Stromal cell of bone marrow (primary cell): ENCODE measurements at regions not wholly inside any gene's neighbourhood (a gene's known extent, or its start where the extent isn't known, plus 50 kb on each side); places are given as distances from the start of the nearest gene placed in this dataset.

ENCODE experiments used
- DNase-seq: peaks from one replicate; pipeline ENCODE4 v3.0.0-alpha.2; 2012; ENCODE audit warnings: low read depth

DNA sequence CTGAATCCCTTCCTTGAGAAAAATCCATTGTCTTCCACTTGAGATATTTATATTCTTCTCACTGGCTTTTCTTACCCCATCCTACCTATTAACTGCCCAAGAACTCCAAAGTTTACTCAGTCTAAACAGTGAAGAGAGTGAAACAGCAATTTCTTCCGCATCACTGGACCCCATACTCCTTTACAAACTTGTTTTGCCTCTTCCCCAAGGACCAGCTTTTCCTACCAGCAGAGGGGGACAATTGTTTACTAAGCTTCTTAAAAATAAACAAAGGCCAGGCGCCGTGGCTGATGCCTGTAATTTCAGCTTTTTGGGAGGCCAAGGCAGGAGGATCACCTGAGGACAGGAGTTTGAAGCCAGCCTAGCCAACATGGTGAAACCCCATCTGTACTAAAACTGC lies 52.0 kb downstream of the LRATD1 start:
- DNase-seq: no peak

DNA sequence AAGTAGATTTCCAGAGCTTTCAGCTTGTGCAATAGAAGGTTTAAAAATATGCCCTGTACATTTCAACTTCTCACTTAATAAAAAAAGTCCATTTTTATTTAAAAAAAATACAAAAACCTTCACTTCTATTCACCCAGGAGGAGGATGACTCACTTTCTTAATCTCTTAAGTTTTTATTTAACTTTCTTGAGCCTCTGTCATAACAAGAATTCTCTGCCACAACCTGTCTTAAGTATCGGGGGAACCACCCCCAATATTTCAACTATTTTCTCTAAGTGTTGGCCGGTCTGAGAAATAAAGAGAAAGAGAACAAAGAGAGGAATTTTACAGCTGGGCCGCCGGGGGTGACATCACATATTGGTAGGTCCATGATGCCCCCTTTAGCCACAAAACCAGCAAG lies 58.4 kb downstream of the LRATD1 start:
- no peak for DNase-seq

DNA sequence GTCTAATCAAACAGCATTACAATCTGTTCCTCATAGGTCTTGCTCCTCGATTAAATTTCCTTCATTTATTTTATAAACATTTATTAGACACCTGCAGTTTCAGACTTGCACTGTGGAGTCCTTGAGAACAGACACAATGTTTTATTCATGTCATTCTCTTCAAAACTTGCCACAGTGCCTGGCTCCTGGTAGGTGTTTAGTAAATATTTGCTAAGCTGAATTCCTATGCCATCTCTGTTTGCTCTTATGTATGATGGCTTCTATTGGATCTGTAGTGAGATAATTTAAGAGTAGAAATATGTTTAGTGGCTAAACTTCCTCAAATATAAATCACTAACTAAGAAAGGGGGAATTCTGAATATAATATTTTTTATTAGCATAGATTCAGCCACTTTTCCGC lies 61.4 kb downstream of the LRATD1 start:
- no peak for DNase-seq

DNA sequence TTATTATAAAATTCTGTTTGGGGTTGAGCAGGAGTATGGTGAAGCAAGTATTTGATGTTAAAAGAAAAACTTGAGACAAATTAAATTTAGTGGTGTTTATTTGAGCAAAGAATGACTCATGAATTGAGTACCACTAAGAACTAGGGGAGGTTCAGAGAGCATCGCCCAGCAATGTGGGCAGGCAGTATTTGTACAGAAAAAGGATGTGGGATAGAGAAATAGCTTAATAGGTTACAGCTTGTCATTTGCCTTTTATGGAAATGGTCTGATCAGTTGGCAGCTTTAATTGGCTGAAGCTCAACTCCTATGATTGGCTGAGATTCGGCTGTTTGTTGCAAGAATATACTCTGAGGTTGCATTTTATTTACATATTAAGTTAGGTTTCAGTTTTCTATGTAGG lies 68.2 kb downstream of the LRATD1 start:
- no peak for DNase-seq

DNA sequence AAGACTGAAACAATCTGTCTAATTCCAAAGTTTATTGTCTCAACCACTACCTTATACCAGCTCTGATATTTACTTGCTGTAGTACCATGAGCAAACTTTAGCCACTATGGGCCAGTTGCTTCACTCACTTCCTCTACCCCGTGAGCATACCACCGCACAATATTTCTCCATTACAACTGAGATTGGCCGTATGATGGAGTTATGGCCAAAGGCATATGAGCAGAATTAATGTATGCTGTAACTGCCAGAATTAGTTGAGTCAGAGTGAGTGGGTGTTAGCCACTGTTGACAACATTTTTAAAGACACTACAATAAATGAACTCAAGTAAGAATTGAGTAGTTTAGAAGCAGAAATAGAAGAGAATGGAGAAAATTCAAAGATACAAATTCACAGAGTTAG lies 69.7 kb downstream of the LRATD1 start:
- no peak for DNase-seq

DNA sequence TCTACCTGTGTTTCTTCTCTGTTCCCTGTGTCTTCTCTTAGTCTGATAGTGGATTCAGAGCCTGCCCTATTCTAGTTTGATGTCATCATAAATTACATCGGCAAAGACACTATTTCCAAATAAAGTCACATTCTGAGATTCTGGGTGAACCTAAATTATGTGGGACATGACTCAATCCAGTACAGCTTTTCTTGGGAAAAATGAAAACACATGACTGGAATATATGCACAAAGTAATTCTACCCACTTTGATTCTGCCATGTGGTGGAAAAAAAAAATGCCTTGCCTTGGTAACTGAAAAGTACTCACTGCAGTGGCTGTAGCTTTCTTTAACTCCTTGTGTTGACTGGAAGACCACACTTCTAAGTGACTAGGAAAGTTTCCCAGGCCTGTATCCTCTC lies 73.7 kb downstream of the LRATD1 start:
- DNase-seq: peak; percentile 34

DNA sequence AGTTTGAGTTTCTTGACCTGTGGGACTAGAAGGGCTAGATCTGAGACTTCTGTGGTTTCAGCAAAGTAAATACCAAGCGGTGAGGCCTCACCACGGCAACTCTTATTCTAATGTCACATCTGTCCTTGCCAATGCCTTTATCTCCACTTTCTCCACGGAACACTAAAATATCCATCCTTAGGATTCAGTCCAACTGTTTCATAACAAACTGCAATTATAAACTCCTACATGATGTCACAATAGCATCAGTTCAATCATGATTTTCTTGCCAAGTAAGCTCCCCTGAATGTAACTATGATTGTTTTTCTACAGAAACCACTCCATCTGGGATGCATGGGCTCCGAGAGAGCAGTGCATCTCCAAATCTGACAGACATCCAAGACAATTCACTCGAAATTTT lies 79.6 kb downstream of the LRATD1 start:
- peak; percentile 22 for DNase-seq

DNA sequence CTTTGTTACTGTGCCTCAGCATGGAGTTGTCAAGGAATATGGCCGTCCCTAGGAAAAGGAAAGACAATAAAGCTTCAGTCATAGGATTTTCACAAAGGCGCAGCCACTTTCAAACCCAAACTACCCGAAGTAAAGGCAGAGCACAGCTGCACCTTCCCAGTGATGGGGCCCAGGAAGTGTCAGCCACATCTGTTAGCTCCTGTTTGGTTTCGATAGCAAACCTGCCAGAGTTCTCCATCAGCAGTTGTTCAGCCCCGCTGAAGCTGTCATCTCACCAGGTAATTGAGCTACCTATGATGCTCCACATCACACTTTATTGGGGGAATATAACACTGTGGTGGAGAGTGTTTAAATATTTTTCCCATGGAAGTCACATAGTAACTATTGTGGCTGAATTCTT lies 80.7 kb downstream of the LRATD1 start:
- no peak for DNase-seq

DNA sequence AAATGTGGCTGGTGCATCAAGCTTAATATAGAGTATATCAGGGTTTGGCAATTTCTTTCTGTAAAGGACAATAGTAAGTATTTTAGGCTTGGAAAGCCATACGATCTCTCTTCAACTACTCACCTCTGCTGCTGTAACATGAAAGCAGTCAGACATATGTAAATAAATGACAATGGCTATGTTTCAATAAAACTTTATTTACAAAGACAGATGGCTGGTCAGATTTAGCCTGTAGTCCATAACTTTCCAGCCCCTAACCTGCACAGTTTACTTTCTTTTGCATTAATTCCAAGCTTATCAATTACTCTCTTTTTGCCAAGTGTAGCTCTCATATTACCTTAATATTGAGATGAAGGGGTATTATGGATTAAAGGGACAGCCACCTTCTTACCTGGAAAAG lies 83.1 kb downstream of the LRATD1 start:
- DNase-seq: no peak

DNA sequence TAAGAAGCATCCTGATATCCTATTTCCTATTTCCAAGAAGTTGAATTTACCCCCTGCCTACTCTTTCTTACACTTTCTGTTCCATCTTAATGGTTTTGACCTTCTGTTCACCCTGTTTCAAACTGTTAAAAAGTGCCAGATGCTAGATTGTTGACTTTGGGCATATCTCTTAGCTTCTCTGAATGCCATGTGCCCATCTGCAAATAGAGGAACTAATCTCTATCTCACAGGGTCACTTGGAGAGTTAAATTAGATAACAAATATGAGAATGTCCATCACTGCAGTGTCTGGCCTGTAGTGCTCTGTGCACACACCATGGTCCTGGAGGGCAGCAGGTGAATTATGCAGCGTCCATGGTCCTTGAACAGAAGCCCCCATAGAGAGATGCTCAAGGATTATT lies 83.8 kb downstream of the LRATD1 start:
- DNase-seq: no peak

DNA sequence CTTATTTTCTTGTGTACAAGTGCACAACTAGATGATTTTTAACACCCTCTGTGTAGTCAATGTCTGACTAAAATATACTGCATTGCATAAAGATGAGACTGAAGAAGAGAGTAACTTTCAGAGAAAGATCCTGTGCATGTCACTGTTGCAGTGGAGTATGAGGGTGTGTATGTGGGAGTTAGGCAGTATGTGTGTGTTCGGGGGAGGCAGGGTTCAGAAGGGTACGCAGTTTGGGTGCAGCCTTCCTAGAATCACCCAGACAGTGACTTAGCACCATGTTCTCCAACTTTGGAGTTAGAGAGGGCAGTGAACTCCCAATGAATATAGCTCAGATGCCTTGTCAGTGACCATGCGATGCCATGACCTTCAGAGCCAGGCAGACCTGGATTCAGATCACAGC lies 84.6 kb downstream of the LRATD1 start:
- DNase-seq: no peak

DNA sequence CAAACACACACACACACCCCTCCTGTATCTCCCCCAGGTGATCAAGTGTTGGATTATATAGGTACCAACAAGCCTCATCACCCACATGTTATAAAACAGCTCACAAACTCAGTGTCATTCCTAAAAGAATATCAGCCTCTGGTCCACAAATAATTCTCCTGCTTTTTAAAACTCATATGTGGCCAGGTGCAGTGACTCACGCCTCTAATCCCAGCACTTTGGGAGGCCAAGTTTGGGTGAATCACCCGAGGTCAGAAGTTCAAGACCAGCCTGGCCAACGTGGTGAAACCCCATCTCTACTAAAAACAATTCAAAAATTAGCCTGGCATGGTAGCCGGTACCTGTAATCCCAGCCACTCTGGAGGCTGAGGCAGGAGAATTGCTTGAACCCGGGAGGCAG lies 87.8 kb downstream of the LRATD1 start:
- DNase-seq: no peak

DNA sequence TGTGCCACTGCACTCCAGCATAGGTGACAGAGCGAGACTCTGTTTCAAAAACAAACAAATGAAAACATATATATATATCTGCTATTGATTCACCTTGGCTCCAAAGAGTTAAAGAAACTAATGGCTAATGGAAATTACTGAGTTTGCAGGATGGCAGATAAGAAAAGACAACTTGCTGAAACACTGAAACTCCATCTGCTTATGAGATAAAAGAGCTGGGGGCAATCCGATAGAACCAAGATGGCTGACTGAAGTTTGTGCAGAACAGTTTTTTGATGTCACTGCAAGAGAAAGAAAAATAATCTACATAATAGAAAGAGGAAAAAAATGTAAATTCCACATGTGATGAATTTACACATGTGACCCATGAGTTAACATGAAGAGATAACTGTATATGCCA lies 88.2 kb downstream of the LRATD1 start:
- no peak for DNase-seq

DNA sequence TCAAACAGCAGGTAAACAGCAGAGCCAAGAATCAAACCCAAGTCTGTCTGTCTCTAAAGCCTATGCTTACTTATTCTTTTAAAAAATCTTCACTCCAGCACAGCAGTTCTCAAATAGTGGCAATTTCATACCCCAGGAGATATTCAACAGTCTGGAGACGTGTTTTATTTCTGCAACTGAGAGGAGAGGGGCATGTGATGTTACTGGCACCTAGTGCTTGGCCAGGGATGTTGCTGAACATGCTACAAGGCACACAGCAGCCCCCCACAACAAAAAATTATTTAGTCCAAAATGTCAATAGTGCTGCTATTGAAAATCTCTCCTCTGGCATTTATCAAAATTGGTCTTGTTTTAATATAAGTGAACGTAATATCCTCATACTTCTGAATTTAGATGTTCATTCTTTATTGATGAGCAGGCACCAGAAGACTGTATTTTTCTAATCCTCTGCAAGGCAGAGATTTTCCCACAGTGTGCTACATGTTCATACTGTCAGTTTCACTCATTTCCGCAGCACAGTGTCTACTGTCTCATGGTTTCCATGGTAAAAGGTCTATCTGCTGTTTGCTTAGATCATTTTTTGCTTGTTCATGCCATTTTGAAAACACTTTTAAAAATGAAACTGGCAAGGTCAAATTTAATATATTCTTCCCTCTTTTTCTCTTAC lies 90.5 kb downstream of the LRATD1 start:
- DNase-seq: peak; percentile 31

DNA sequence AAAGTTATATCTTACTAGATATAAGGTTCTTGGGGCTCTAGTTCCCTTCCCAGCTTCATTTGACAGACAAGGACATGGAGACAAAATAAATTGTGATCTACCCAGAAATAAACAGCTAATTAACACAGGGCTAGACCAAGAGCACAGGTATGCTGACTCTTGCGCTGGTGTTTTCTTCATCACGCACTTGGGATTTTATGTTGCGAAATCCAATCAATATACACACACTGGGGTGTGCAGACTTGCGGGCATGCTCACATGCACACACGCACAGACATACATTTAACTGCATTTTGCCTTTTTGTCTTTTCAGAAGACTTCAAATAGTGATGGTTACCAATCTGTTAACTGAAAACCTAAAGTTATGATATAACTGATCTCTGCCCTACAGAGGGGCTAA lies 91.2 kb downstream of the LRATD1 start:
- DNase-seq: no peak

DNA sequence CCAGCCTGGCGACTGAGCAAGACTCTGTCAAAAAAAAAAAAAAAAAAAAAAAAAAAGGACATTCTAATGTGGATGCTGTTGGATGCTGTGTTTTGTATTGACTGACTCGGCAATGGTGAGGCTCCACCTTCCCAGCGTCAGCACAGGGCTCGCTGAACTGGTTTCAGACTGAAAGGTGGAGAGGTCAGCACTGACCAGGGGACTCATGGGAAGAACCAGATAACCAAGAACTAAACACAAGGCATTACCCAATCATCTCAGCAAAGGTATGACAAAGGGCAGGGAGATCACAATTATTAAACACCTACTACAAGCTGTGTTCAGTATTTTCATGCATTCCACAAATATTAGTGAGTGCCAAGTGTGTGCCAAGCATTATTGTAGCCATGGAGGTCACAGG lies 103.2 kb downstream of the LRATD1 start:
- no peak for DNase-seq

DNA sequence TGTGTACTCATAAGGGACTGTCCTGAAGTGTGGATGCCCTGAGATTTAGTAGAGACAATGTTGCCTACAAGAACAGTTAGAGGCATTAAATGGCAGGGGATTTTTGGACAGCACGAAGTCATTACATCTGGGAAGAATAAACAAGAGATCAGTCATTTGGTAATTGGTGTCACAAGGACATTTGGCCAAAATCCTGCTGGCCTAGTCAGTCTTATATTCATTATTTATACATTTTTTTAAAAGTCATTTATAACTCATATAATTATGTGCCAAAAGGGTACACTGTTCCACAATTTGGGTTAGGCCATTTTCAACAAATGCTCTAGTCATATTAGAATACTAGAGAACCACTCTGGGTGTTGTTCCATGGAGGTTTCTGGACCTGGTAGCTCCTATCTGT lies 104.7 kb downstream of the LRATD1 start:
- DNase-seq: no peak

DNA sequence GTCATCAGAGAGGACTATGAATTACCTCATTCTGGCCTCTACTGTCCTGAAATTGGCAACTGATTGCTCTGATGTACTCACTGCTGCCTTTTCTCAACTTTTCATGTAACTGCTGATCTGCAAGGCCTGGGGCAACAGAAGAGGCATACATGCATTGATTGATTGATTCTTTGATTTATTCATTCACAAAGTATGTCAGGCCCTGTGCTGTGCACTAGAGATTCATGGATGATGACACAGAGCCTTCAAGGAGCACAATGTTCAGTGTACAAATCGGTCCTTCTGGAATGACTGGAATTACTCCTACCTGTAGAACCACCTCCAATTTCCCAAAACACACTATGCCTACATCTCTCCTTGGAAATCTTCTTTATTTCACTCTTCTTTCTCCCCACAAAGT lies 111.3 kb downstream of the LRATD1 start:
- DNase-seq: no peak

DNA sequence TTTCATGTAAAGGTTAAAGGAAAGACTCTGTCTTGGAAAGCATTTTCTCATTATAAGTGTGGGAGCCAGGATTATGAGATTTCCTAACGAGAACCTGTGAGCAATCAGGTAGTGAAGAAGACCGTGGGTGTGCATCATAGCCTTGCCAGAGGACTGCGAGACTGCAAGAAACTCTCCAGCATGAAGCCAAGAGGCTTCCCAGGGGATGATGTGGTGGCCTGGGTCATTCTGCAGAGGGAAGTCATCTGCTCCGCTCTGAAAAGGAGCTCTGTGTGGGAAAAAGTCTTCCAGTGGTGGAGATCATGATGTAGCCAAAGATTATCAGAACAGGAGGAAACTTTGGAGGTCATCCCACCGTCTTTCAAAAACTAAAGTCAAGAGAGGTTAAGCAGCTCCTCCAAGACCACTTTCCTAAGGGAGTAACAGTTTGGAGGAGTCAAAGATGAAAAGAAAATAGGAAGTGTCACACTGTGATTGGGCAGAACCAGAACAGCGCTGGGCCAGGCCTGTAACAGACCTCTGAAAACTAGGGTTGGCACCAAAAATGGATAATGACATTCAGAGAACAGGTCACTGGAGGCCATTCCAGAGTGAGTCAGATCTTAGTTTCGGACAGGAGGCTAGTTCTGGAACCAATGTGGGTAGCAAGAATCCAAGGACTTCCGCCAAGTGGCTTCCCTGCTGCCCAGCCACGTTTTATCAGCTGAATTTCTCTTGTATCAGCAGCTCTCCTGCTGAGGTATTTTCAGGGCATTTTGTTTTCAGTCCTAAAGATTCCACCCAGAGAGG lies 113.0 kb downstream of the LRATD1 start:
- no peak for DNase-seq

DNA sequence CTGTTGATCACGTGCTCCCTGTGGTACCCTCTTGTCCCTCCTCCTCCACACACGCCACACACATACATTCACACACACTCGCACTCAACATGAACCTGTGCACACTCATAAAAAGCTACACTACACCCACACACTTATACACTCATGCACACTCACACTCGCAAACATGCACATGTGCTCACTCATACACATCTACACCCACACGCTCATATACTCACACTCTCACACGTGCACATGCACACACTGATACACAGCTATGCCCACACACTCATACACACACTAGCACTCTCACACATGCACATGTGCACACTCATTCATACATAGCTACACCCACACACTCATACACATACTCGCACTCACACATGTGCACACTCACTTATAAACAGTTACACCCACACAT lies 113.6 kb downstream of the LRATD1 start:
- no peak for DNase-seq

DNA sequence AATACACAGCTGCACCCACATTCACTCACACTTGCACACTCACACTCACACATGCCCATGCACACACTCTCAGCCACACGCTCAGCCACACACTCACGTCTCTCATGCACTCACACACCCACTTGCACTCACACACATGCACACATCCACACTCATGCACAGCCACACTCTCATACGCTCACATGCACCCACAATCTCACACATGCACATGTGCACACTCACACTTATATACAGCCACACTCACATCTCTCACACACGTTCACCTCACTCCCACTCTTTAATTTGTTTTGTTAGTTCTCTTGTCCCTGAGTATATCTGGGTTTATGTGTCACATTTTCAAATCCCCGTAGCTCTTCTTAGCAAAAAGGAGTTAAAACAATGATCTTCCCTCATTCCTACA lies 114.9 kb downstream of the LRATD1 start:
- DNase-seq: no peak

DNA sequence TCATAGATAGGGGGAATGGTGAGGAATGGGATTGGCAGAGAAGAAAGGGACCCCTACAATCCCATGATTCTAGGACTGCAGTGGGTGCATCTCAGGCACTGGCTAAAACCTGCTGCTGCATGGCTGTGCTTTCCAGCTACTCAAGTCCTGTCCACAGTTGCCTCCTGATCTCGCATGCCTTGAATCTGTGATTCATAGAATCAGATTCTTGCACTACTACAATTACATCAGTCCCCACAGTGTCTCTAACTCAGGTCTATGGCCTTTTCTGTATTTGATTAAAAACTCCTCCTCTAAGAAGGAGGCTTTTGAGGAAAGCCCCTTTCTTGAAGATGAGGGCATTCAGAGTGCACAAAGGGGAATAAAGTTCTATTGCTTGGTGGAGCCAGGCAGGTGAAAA lies 117.4 kb downstream of the LRATD1 start:
- DNase-seq: no peak

DNA sequence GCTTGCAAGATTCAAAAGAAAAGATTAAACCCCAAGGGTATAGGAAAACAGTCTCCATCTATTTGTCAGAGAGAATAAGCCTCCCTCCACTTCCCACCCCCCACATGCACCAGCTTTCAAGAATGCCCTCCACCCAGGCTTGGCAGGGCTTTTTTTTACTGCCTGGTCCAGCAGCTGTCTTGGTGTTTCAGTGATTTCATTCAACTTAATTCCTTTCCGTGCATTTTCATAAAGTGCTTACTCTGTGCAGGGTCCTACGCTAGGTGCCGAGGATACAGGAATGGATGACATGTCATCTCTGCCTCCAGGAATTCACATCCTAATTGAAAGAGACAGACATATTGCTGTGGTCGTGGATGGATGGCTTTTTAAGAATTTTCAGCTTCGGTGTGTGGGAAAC lies 117.9 kb downstream of the LRATD1 start:
- no peak for DNase-seq

DNA sequence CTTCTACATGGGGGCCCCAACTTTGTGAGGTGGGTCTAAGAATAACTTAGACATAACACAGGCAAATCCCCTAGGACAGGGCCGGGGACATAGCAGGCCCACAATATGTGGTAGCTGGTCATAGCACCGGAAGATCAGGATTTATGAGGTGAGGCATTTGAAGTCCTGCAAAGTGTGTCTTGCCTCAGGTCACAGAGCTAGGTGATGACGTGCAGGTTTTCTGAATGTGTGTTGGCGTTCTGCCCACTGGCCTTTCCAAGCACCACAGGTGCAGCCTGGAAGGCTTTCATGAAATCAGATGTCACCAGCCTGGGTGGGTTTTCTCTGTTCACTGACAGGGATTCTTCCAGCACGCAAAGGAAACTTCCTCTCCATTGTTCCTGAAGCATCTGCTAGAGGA lies 119.1 kb downstream of the LRATD1 start:
- no peak for DNase-seq
